ENCODE measurements at regions not wholly inside any gene's neighbourhood (a gene's known extent, or its start where the extent isn't known, plus 50 kb on each side); places are given as distances from the start of the nearest gene placed in this dataset.

DNA sequence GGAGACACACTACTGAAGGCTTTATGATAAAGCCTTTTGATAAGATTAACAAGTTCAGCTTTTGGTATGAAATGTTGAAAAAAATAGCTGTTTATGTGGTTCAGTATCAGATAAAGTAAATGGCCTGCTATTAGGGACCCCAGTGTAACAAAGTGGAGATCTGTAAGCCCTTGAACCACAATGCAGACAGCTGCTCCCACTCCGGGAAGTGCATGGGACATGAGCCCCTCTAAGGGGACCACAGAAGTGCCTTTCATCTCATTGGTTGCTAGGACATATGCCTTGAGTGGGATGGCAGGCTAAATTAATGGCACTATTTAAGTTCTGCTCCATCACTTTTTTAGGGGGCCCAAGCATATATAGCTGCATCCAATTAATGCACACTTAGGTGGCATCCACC is 167.6 kb upstream of the SOX11 start:
- TF ChIP-seq ZNF747 (tag by site-specific recombination; IDR thresholded peaks at IDR 0.05) (no peak), KLF16 (tag by site-specific recombination; IDR thresholded peaks at IDR 0.05) (no peak), ZBTB1 (tag by site-specific recombination; IDR thresholded peaks at IDR 0.05) (no peak), YY1 (tag by site-specific recombination; IDR thresholded peaks at IDR 0.05) (no peak), REPIN1 (tag by site-specific recombination; IDR thresholded peaks at IDR 0.05; ENCODE audit: low read depth) (no peak), ZNF18 (tag by site-specific recombination; IDR thresholded peaks at IDR 0.05) (no peak), BCL11A (tag by site-specific recombination; IDR thresholded peaks at IDR 0.05; ENCODE audit: low read depth) (no peak), ZEB2 (tag by site-specific recombination; IDR thresholded peaks at IDR 0.05) (no peak)
- TF ChIP-seq, protein P1, sequence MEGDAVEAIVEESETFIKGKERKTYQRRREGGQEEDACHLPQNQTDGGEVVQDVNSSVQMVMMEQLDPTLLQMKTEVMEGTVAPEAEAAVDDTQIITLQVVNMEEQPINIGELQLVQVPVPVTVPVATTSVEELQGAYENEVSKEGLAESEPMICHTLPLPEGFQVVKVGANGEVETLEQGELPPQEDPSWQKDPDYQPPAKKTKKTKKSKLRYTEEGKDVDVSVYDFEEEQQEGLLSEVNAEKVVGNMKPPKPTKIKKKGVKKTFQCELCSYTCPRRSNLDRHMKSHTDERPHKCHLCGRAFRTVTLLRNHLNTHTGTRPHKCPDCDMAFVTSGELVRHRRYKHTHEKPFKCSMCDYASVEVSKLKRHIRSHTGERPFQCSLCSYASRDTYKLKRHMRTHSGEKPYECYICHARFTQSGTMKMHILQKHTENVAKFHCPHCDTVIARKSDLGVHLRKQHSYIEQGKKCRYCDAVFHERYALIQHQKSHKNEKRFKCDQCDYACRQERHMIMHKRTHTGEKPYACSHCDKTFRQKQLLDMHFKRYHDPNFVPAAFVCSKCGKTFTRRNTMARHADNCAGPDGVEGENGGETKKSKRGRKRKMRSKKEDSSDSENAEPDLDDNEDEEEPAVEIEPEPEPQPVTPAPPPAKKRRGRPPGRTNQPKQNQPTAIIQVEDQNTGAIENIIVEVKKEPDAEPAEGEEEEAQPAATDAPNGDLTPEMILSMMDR (tag by site-specific recombination; IDR thresholded peaks at IDR 0.05) = no peak
- TF ChIP-seq, protein P2, sequence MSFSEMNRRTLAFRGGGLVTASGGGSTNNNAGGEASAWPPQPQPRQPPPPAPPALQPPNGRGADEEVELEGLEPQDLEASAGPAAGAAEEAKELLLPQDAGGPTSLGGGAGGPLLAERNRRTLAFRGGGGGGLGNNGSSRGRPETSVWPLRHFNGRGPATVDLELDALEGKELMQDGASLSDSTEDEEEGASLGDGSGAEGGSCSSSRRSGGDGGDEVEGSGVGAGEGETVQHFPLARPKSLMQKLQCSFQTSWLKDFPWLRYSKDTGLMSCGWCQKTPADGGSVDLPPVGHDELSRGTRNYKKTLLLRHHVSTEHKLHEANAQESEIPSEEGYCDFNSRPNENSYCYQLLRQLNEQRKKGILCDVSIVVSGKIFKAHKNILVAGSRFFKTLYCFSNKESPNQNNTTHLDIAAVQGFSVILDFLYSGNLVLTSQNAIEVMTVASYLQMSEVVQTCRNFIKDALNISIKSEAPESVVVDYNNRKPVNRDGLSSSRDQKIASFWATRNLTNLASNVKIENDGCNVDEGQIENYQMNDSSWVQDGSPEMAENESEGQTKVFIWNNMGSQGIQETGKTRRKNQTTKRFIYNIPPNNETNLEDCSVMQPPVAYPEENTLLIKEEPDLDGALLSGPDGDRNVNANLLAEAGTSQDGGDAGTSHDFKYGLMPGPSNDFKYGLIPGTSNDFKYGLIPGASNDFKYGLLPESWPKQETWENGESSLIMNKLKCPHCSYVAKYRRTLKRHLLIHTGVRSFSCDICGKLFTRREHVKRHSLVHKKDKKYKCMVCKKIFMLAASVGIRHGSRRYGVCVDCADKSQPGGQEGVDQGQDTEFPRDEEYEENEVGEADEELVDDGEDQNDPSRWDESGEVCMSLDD (tag by site-specific recombination; IDR thresholded peaks at IDR 0.05) = no peak
- TF ChIP-seq, protein P3, sequence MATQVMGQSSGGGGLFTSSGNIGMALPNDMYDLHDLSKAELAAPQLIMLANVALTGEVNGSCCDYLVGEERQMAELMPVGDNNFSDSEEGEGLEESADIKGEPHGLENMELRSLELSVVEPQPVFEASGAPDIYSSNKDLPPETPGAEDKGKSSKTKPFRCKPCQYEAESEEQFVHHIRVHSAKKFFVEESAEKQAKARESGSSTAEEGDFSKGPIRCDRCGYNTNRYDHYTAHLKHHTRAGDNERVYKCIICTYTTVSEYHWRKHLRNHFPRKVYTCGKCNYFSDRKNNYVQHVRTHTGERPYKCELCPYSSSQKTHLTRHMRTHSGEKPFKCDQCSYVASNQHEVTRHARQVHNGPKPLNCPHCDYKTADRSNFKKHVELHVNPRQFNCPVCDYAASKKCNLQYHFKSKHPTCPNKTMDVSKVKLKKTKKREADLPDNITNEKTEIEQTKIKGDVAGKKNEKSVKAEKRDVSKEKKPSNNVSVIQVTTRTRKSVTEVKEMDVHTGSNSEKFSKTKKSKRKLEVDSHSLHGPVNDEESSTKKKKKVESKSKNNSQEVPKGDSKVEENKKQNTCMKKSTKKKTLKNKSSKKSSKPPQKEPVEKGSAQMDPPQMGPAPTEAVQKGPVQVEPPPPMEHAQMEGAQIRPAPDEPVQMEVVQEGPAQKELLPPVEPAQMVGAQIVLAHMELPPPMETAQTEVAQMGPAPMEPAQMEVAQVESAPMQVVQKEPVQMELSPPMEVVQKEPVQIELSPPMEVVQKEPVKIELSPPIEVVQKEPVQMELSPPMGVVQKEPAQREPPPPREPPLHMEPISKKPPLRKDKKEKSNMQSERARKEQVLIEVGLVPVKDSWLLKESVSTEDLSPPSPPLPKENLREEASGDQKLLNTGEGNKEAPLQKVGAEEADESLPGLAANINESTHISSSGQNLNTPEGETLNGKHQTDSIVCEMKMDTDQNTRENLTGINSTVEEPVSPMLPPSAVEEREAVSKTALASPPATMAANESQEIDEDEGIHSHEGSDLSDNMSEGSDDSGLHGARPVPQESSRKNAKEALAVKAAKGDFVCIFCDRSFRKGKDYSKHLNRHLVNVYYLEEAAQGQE (tag by site-specific recombination; IDR thresholded peaks at IDR 0.05) = no peak
- TF ChIP-seq, protein P4, sequence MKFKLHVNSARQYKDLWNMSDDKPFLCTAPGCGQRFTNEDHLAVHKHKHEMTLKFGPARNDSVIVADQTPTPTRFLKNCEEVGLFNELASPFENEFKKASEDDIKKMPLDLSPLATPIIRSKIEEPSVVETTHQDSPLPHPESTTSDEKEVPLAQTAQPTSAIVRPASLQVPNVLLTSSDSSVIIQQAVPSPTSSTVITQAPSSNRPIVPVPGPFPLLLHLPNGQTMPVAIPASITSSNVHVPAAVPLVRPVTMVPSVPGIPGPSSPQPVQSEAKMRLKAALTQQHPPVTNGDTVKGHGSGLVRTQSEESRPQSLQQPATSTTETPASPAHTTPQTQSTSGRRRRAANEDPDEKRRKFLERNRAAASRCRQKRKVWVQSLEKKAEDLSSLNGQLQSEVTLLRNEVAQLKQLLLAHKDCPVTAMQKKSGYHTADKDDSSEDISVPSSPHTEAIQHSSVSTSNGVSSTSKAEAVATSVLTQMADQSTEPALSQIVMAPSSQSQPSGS (tag by site-specific recombination; IDR thresholded peaks at IDR 0.05; ENCODE audit: low read depth) = no peak
